Neuronal stem cell (in vitro differentiated cells): ENCODE measurements at regions not wholly inside any gene's neighbourhood (a gene's known extent, or its start where the extent isn't known, plus 50 kb on each side); places are given as distances from the start of the nearest gene placed in this dataset.

Experiments used
- DNase-seq: peaks from one replicate; pipeline ENCODE4 v3.0.0-alpha.2; 2013; ENCODE audit warnings: low spot score
- H2AFZ ChIP-seq: one replicate; pipeline ENCODE4 v1.6.1; 2013; ENCODE audit warnings: mild to moderate bottlenecking, low read length, inconsistent platforms
- H2AK5ac ChIP-seq: 2 replicates; pipeline ENCODE4 v1.6.1; 2013; ENCODE audit warnings: low read depth, mild to moderate bottlenecking, inconsistent platforms, low read length, moderate library complexity, mixed read lengths
- H2BK120ac ChIP-seq: 2 replicates; pipeline ENCODE4 v1.6.1; 2013; ENCODE audit warnings: low read depth, mild to moderate bottlenecking, inconsistent platforms, low read length, moderate library complexity, mixed read lengths
- H2BK12ac ChIP-seq: one replicate; pipeline ENCODE4 v1.6.1; 2013; ENCODE audit warnings: low read length, inconsistent platforms
- H2BK15ac ChIP-seq: 2 replicates; pipeline ENCODE4 v1.6.1; 2013; ENCODE audit warnings: mild to moderate bottlenecking, low read length, inconsistent platforms, mixed read lengths
- H2BK5ac ChIP-seq: one replicate; pipeline ENCODE4 v1.6.1; 2013; ENCODE audit warnings: inconsistent platforms, mild to moderate bottlenecking, low read length, moderate library complexity
- H3K14ac ChIP-seq: one replicate; pipeline ENCODE4 v1.6.1; 2013; ENCODE audit warnings: low read length, inconsistent platforms
- H3K18ac ChIP-seq: 2 replicates; pipeline ENCODE4 v1.6.1; 2013; ENCODE audit warnings: low read length, inconsistent platforms
- H3K23ac ChIP-seq: 2 replicates; pipeline ENCODE4 v1.6.1; 2013; ENCODE audit warnings: low read depth, mild to moderate bottlenecking, mixed read lengths, low read length, inconsistent platforms; ENCODE audit not compliant: poor library complexity
- H3K27ac ChIP-seq: replicated peaks from 3 replicates; pipeline ENCODE4 v1.5.1; 2013; ENCODE audit warnings: low read length, inconsistent platforms
- H3K27me3 ChIP-seq, 3 experiments: 2 replicates each; pipeline ENCODE4 v1.6.1; 2013; ENCODE audit warnings: low read length in 3 of 3, mild to moderate bottlenecking in 2 of 3, inconsistent platforms in 1 of 3, low read depth in 1 of 3, mixed read lengths in 1 of 3, moderate library complexity in 1 of 3; ENCODE audit not compliant: control insufficient read depth in 3 of 3, insufficient read depth in 3 of 3
- H3K36me3 ChIP-seq, 2 donors: replicated peaks in 1 of 2; 2 replicates each; pipeline ENCODE4 v1.6.1; 2013; ENCODE audit warnings: low read length in 2 of 2; ENCODE audit not compliant: control insufficient read depth in 2 of 2, insufficient read depth in 2 of 2
- H3K4ac ChIP-seq: 2 replicates; pipeline ENCODE4 v1.6.1; 2013; ENCODE audit warnings: inconsistent platforms, mild to moderate bottlenecking, low read length, moderate library complexity
- H3K4me1 ChIP-seq, 2 donors: 1 replicate in 1 of 2; 2 replicates in 1 of 2; pipeline ENCODE4 v1.6.1; 2013; ENCODE audit warnings: low read length in 2 of 2, low read depth in 1 of 2; ENCODE audit not compliant: control insufficient read depth in 2 of 2, insufficient read depth in 1 of 2
- H3K4me2 ChIP-seq: one replicate; pipeline ENCODE4 v1.6.1; 2013; ENCODE audit warnings: mild to moderate bottlenecking, low read length, inconsistent platforms; ENCODE audit not compliant: insufficient read depth, poor library complexity, severe bottlenecking
- H3K4me3 ChIP-seq, 2 donors: 2 replicates each; pipeline ENCODE4 v1.5.1; 2013; ENCODE audit warnings: low read length in 2 of 2, mild to moderate bottlenecking in 2 of 2, inconsistent platforms in 1 of 2, moderate library complexity in 1 of 2
- H3K79me1 ChIP-seq: one replicate; pipeline ENCODE4 v1.6.1; 2013; ENCODE audit warnings: low read depth, mild to moderate bottlenecking, inconsistent platforms, low read length, moderate library complexity
- H3K9ac ChIP-seq: one replicate; pipeline ENCODE4 v1.6.1; 2013; ENCODE audit warnings: mild to moderate bottlenecking, low read depth, low read length, inconsistent platforms; ENCODE audit not compliant: poor library complexity
- H3K9me3 ChIP-seq, 2 donors: replicated peaks in 1 of 2; 2 replicates each; pipeline versions ENCODE3 to v1.6.1; 2013; ENCODE audit warnings: low read length in 2 of 2, mild to moderate bottlenecking in 2 of 2, inconsistent platforms in 1 of 2, low read depth in 1 of 2, mixed read lengths in 1 of 2, moderate library complexity in 1 of 2; ENCODE audit not compliant: control insufficient read depth in 2 of 2, insufficient read depth in 1 of 2
- H4K8ac ChIP-seq: one replicate; pipeline ENCODE4 v1.6.1; 2013; ENCODE audit warnings: low read depth, mild to moderate bottlenecking, inconsistent platforms, low read length, moderate library complexity
- H4K91ac ChIP-seq: one replicate; pipeline ENCODE4 v1.6.1; 2013; ENCODE audit warnings: low read length, low read depth, mild to moderate bottlenecking, inconsistent platforms; ENCODE audit not compliant: poor library complexity
- WGBS, 2 donors: extraction: QIAGEN DNeasy Blood & Tissue Kit; methylation state at CpG; one replicate each; pipeline ENCODE4 v1.1.7; 2013; ENCODE audit warnings: missing lambda C conversion rate in 2 of 2, mixed read lengths in 1 of 2; ENCODE audit not compliant: insufficient read length in 2 of 2, insufficient replicate concordance in 1 of 2; ENCODE audit errors: extremely low coverage in 2 of 2; 5-methylcytosine and 5-hydroxymethylcytosine counted together

- Histone ChIP-seq H3K4me2 (no peak overlapping the region), H3K18ac (no peak overlapping the region), H3K4me3 (no peak overlapping the region), H4K91ac (no peak overlapping the region), H3K27ac (no peak overlapping the region), H3K14ac (no peak overlapping the region), H2BK120ac (no peak overlapping the region), H3K4me1 (no peaks in the 10 kb centered on the region), H3K9me3 (no peaks in the 10 kb centered on the region), H2BK12ac (no peak overlapping the region), H3K36me3 (no peaks in the 10 kb centered on the region), H3K27me3 (no peaks in the 10 kb centered on the region), H2AFZ (no peak overlapping the region), H3K4ac (no peak overlapping the region), H2BK15ac (no peak overlapping the region), H3K23ac (no peak overlapping the region), H2BK5ac (no peak overlapping the region), H2AK5ac (no peak overlapping the region), H3K9ac (no peak overlapping the region), H3K79me1 (no peaks in the 10 kb centered on the region), H4K8ac (no peak overlapping the region)
- no peak for DNase-seq
- WGBS, 2 donors: no CpG with 5 or more reads among the region's 2 CpGs
Measured at GRCh38 chr13:107901230-107901629, 314.1 kb downstream of the LIG4 start.

- no peak overlapping the region for H2BK5ac ChIP-seq
- no peak for DNase-seq
- no peak overlapping the region for H2BK12ac ChIP-seq
- no peaks in the 10 kb centered on the region for H3K36me3 ChIP-seq
- H2BK120ac ChIP-seq: no peak overlapping the region
- no peak overlapping the region for H2AFZ ChIP-seq
- no peak overlapping the region for H2AK5ac ChIP-seq
- no peak overlapping the region for H3K4ac ChIP-seq
- H3K4me3 ChIP-seq: no peak overlapping the region
- no peak overlapping the region for H3K23ac ChIP-seq
- H3K18ac ChIP-seq: no peak overlapping the region
- H4K8ac ChIP-seq: no peak overlapping the region
- no peak overlapping the region for H2BK15ac ChIP-seq
- no CpG with 5 or more reads among the region's 2 CpGs for WGBS, 2 donors
- no peaks in the 10 kb centered on the region for H3K4me1 ChIP-seq
- no peaks in the 10 kb centered on the region for H3K79me1 ChIP-seq
- no peaks in the 10 kb centered on the region for H3K27me3 ChIP-seq
- H4K91ac ChIP-seq: no peak overlapping the region
- no peak overlapping the region for H3K4me2 ChIP-seq
- H3K27ac ChIP-seq: no peak overlapping the region
- no peak overlapping the region for H3K9ac ChIP-seq
- H3K14ac ChIP-seq: no peak overlapping the region
- H3K9me3 ChIP-seq: no peaks in the 10 kb centered on the region
Measured at GRCh38 chr13:107900775-107901174, 314.6 kb downstream of the LIG4 start.

DNA sequence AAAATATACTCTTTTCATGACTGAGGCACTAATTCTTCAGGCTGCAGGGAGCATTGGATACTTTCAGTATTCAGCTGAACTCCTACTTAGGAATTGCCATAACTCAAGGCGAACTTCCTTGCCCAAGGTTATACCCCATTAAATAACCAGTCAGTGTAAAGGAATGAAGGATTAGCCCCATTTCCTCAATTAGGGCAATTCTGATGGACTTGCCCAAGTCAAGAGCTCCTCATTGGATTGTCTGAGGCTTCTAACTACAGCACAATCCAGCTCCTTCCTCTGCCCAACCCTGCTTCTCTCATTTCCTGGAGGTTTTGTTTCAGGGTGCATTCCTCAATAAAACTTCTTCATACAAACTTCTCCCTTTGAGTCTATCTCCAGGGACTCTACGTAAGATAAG lies 329.2 kb downstream of the LIG4 start:
- no peak overlapping the region for H3K23ac ChIP-seq
- H3K9ac ChIP-seq: no peak overlapping the region
- no CpG with 5 or more reads among the region's 2 CpGs for WGBS, 2 donors
- no peaks in the 10 kb centered on the region for H3K4me1 ChIP-seq
- H2BK5ac ChIP-seq: no peak overlapping the region
- H3K4me3 ChIP-seq: no peak overlapping the region
- no peaks in the 10 kb centered on the region for H3K36me3 ChIP-seq
- no peak overlapping the region for H3K18ac ChIP-seq
- H2BK120ac ChIP-seq: no peak overlapping the region
- H3K27me3 ChIP-seq: no peaks in the 10 kb centered on the region
- H4K91ac ChIP-seq: no peak overlapping the region
- H4K8ac ChIP-seq: no peak overlapping the region
- no peak overlapping the region for H3K14ac ChIP-seq
- H2AK5ac ChIP-seq: no peak overlapping the region
- H3K4ac ChIP-seq: no peak overlapping the region
- H2BK12ac ChIP-seq: no peak overlapping the region
- no peak overlapping the region for H2AFZ ChIP-seq
- no peaks in the 10 kb centered on the region for H3K9me3 ChIP-seq
- no peak for DNase-seq
- no peak overlapping the region for H2BK15ac ChIP-seq
- H3K79me1 ChIP-seq: no peaks in the 10 kb centered on the region
- no peak overlapping the region for H3K27ac ChIP-seq
- no peak overlapping the region for H3K4me2 ChIP-seq

DNA sequence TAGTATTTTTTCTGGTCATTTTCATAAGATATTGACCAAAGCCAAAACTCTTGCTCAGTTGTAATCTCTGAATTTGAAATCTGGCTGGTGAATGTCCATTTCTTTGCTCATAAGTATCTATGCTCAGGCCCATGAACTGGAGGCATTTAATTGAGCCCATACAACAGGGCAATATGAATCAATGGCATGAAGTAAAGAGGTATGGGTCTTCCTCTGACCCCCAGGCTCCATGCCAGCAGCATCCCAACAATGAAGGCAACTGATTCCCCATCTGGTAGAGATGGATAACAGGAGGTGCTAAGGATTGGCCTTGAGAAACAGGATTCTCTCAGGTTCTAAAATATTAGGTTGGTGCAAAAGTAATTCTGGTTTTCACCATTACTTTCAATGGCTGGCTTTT lies 330.8 kb downstream of the LIG4 start:
- no peaks in the 10 kb centered on the region for H3K36me3 ChIP-seq
- H2BK5ac ChIP-seq: no peak overlapping the region
- H3K4me2 ChIP-seq: no peak overlapping the region
- H3K9ac ChIP-seq: no peak overlapping the region
- no peak overlapping the region for H2BK15ac ChIP-seq
- no peak overlapping the region for H3K4ac ChIP-seq
- H3K9me3 ChIP-seq: no peaks in the 10 kb centered on the region
- no peak overlapping the region for H3K27ac ChIP-seq
- no peak overlapping the region for H2BK12ac ChIP-seq
- no peak overlapping the region for H3K23ac ChIP-seq
- H2AK5ac ChIP-seq: no peak overlapping the region
- H3K18ac ChIP-seq: no peak overlapping the region
- H3K14ac ChIP-seq: no peak overlapping the region
- H3K79me1 ChIP-seq: no peaks in the 10 kb centered on the region
- H2AFZ ChIP-seq: no peak overlapping the region
- H2BK120ac ChIP-seq: no peak overlapping the region
- no peak overlapping the region for H3K4me3 ChIP-seq
- no peak overlapping the region for H4K91ac ChIP-seq
- no peaks in the 10 kb centered on the region for H3K27me3 ChIP-seq
- no peaks in the 10 kb centered on the region for H3K4me1 ChIP-seq
- H4K8ac ChIP-seq: no peak overlapping the region
- no peak for DNase-seq
